GM12878 (cell line): ENCODE measurements at regions not wholly inside any gene's neighbourhood (a gene's known extent, or its start where the extent isn't known, plus 50 kb on each side); places are given as distances from the start of the nearest gene placed in this dataset.

ENCODE experiments used
- ATAC-seq: fragments of 200-7000 bp; cut with Tn5 transposase; 3 replicates; pipeline ENCODE4 v1.9.1; 2020; ENCODE audit warnings: mild to moderate bottlenecking, moderate library complexity
- BruUV-seq: library from RNA; stranded (reverse); fragments of 400-500 nt; replicated peaks from 2 replicates; lab custom pipeline; 2021; lab: Mats Ljungman, UMichigan
- CTCF ChIA-PET: fragments of 300-600 bp; sonication (Branson Sonifier 250); formaldehyde crosslinking; extraction: SDS; loops from one replicate; lab custom pipeline; 2021; ENCODE audit warnings: inconsistent platforms; lab: Yijun Ruan, JAX
- POLR2A ChIA-PET: fragments of 350-600 bp; formaldehyde crosslinking; extraction: SDS; loops from one replicate; lab custom pipeline; 2021; ENCODE audit warnings: inconsistent platforms; lab: Charles Lee
- RAD21 ChIA-PET: fragments of 300-600 bp; sonication (Branson Sonifier 250); formaldehyde crosslinking; loops from one replicate; lab custom pipeline; 2023; ENCODE audit warnings: antibody characterized with exemption; ENCODE audit not compliant: unreplicated experiment; lab: Charles Lee
- SMC1A ChIA-PET: fragments of 300-600 bp; sonication (Branson Sonifier 250); formaldehyde crosslinking; loops from one replicate; lab custom pipeline; 2023; ENCODE audit not compliant: unreplicated experiment, uncharacterized antibody; lab: Charles Lee
- DNase-seq: peaks from one replicate; pipeline ENCODE4 v3.0.0-alpha.2; 2011; ENCODE audit warnings: low read depth, low spot score
- FAIRE-seq: peaks from 3 replicates; lab custom pipeline; 2011; peaks lifted over from hg19 to GRCh38; lab: Jason Lieb, UNC
- H2AFZ ChIP-seq: 2 replicates; pipeline ENCODE4 v1.6.0; 2011; ENCODE audit warnings: low read depth, low read length, control low read depth; ENCODE audit not compliant: control insufficient read depth
- H3K27ac ChIP-seq: 2 replicates; pipeline ENCODE4 v1.5.1; 2011; ENCODE audit warnings: control low read depth; ENCODE audit not compliant: control insufficient read depth, insufficient read depth
- H3K27me3 ChIP-seq, 2 experiments: replicated peaks in 1 of 2; 2 replicates each; pipeline versions ENCODE4 v1.6.0 to v1.6.1; 2011; ENCODE audit warnings: low read length in 1 of 2; ENCODE audit not compliant: control insufficient read depth in 2 of 2, insufficient read depth in 2 of 2
- H3K36me3 ChIP-seq, 2 experiments: 2 replicates each; pipeline ENCODE4 v1.5.1; 2011; ENCODE audit warnings: low read length in 1 of 2; ENCODE audit not compliant: control insufficient read depth in 2 of 2, insufficient read depth in 2 of 2
- H3K4me1 ChIP-seq: 2 replicates; pipeline ENCODE4 v1.6.1; 2011; ENCODE audit warnings: mild to moderate bottlenecking, low read length, moderate library complexity, mixed read lengths; ENCODE audit not compliant: control insufficient read depth, insufficient read depth
- H3K4me2 ChIP-seq: 2 replicates; pipeline ENCODE4 v1.6.0; 2011; ENCODE audit warnings: control low read depth; ENCODE audit not compliant: control insufficient read depth, insufficient read depth
- H3K4me3 ChIP-seq: fragments of 200-600 bp; sonication (generic); 2 replicates; pipeline ENCODE4 v1.5.1; 2016
- H3K79me2 ChIP-seq: 2 replicates; pipeline ENCODE4 v1.6.0; 2011; ENCODE audit warnings: low read length; ENCODE audit not compliant: control insufficient read depth, insufficient read depth
- H3K9ac ChIP-seq: 2 replicates; pipeline ENCODE4 v1.8.0; 2011; ENCODE audit warnings: low read length, control low read depth, mixed read lengths; ENCODE audit not compliant: control insufficient read depth, insufficient read depth
- H3K9me3 ChIP-seq: replicated peaks from 3 replicates; pipeline ENCODE4 v1.5.1; 2011; ENCODE audit warnings: mild to moderate bottlenecking, low read length; ENCODE audit not compliant: control insufficient read depth, insufficient read depth
- H4K20me1 ChIP-seq: 2 replicates; pipeline ENCODE4 v1.6.0; 2011; ENCODE audit not compliant: control insufficient read depth, insufficient read depth
- CBX3 ChIP-seq: fragments of 200-600 bp; sonication (generic); IDR thresholded peaks from 2 replicates; pipeline ENCODE4 v1.6.1; 2016; ENCODE audit warnings: low read depth, borderline replicate concordance
- MTA3 ChIP-seq: IDR thresholded peaks from 2 replicates; pipeline ENCODE4 v1.6.1; 2012; ENCODE audit warnings: low read length, inconsistent platforms, borderline replicate concordance
- MXI1 ChIP-seq: fragments of 150-350 bp; IDR thresholded peaks from 2 replicates; pipeline ENCODE4 v1.6.1; 2011; ENCODE audit warnings: low read depth, mild to moderate bottlenecking, inconsistent platforms, low read length, improper control_type of control experiment
- ZBTB11 ChIP-seq: fragments of 450-650 bp; formaldehyde crosslinking; IDR thresholded peaks from 2 replicates; pipeline ENCODE4 v1.5.0; 2022; ENCODE audit warnings: mild to moderate bottlenecking, missing genetic modification characterization
- ZNF384 ChIP-seq: IDR thresholded peaks from 2 replicates; pipeline ENCODE4 v1.6.1; 2012; ENCODE audit warnings: low read depth, mild to moderate bottlenecking, low read length, improper control_type of control experiment, borderline replicate concordance
- WGBS: methylation state at CpG from one replicate; pipeline ENCODE4 v1.1.6; 2016; ENCODE audit warnings: low lambda C conversion rate; ENCODE audit not compliant: insufficient replicate concordance, insufficient coverage; ENCODE audit errors: missing lambda C conversion rate; 5-methylcytosine and 5-hydroxymethylcytosine counted together
- in situ Hi-C: fragments of 300-500 bp; cut with MboI; formaldehyde crosslinking; loops from 9 replicates; pipeline ENCODE4 v1.14.3; 2018; ENCODE audit warnings: mixed read lengths
- intact Hi-C: fragments of 100-400 bp; cut with micrococcal nuclease; formaldehyde crosslinking; loops from one replicate; pipeline ENCODE4 v1.14.2; 2022; ENCODE audit not compliant: unreplicated experiment

GRCh38 chrX:8005678-8006347, 78.6 kb upstream of the PNPLA4 start:
- Histone ChIP-seq H3K9me3 (no peaks in the 10 kb centered on the region), H3K27me3 (no peaks in the 10 kb centered on the region), H3K9ac (no peak overlapping the region), H3K4me2 (no peak overlapping the region), H3K4me1 (no peaks in the 10 kb centered on the region), H3K36me3 (no peaks in the 10 kb centered on the region), H3K27ac (no peak overlapping the region), H3K4me3 (no peak overlapping the region), H4K20me1 (no peaks in the 10 kb centered on the region), H2AFZ (no peak overlapping the region), H3K79me2 (no peaks in the 10 kb centered on the region)
- DNase-seq (no peak), FAIRE-seq (no peak), ATAC-seq (no peak)
- no TSS peak for BruUV-seq
- 80% methylated on average over 2 of the region's 2 CpGs for WGBS
- ChIA-PET CTCF (interaction anchor here (0.5 to 1.9 kb wide), 4 partner anchors 14 to 736 kb away, joined by 3 to 6 read pairs (median 4); no protein-coding TSS in a partner anchor), RAD21 (no interaction called here), POLR2A (interaction anchor here (0.5 kb wide), 1 partner anchor 152 kb away, joined by 3 read pairs; no protein-coding TSS in a partner anchor), SMC1A (interaction anchor here (1.0 to 2.8 kb wide), 4 partner anchors 9 to 24 kb away, joined by 3 to 11 read pairs (median 5); no protein-coding TSS in a partner anchor)
- TF ChIP-seq ZNF384: peak; percentile 37; the same call in 1 of the 2 replicates
- no peak for TF ChIP-seq MXI1
- TF ChIP-seq CBX3: no peak
- no peak for TF ChIP-seq MTA3
- TF ChIP-seq ZBTB11 (CRISPR knock-in tag): no peak
- intact Hi-C loops: no loop called here
- in situ Hi-C loops: no loop called here
